ENCODE measurements at regions not wholly inside any gene's neighbourhood (a gene's known extent, or its start where the extent isn't known, plus 50 kb on each side); places are given as distances from the start of the nearest gene placed in this dataset.

- no peak overlapping the region for H3K27ac ChIP-seq (ENCODE audit: low read depth, low read length)
- no peaks in the 10 kb centered on the region for H3K9me3 ChIP-seq (ENCODE audit: low read length)
- ChIA-PET POLR2A (no interaction called here), CTCF (no interaction called here)
- H3K36me3 Mint-ChIP-seq, result no peaks in the 10 kb centered on the region
- H3K4me1 Mint-ChIP-seq, result no peaks in the 10 kb centered on the region
- no peaks in the 10 kb centered on the region for H3K27me3 ChIP-seq (ENCODE audit: insufficient read depth, low read length, poor library complexity, severe bottlenecking)
- no peaks in the 10 kb centered on the region for H3K36me3 ChIP-seq (ENCODE audit: insufficient read depth, low read length)
- H3K4me3 ChIP-seq (ENCODE audit: low read length), result no peak overlapping the region
- no peaks in the 10 kb centered on the region for H3K4me1 ChIP-seq (ENCODE audit: insufficient read depth, low read length)
- no peak overlapping the region for H3K27ac Mint-ChIP-seq
- no peak for DNase-seq
- peaks cover 0 to 3% of the 10 kb centered on the region in 2 donors for H3K27me3 Mint-ChIP-seq
- no peak overlapping the region for H3K4me3 Mint-ChIP-seq
- no peaks in the 10 kb centered on the region for H3K9me3 Mint-ChIP-seq
These were observed 132.6 kb downstream of the PWWP3B start for GRCh38 chrX:106300656-106301055.

GRCh38 chrX:106302304-106302703 lies 134.2 kb downstream of the PWWP3B start:
- Mint-ChIP-seq H3K4me3 (no peak overlapping the region), H3K27ac (no peak overlapping the region), H3K9me3 (no peaks in the 10 kb centered on the region), H3K4me1 (no peaks in the 10 kb centered on the region), H3K36me3 (no peaks in the 10 kb centered on the region), H3K27me3 (peaks cover 0 to 6% of the 10 kb centered on the region in 2 donors)
- DNase-seq, result no peak
- no peaks in the 10 kb centered on the region for H3K4me1 ChIP-seq (ENCODE audit: insufficient read depth, low read length)
- H3K36me3 ChIP-seq (ENCODE audit: insufficient read depth, low read length), result no peaks in the 10 kb centered on the region
- CTCF ChIA-PET, result no interaction called here
- no peaks in the 10 kb centered on the region for H3K27me3 ChIP-seq (ENCODE audit: insufficient read depth, low read length, poor library complexity, severe bottlenecking)
- H3K4me3 ChIP-seq (ENCODE audit: low read length), result no peak overlapping the region
- no peaks in the 10 kb centered on the region for H3K9me3 ChIP-seq (ENCODE audit: low read length)
- POLR2A ChIA-PET, result no interaction called here
- H3K27ac ChIP-seq (ENCODE audit: low read depth, low read length), result no peak overlapping the region

- DNase-seq, result no peak
- Histone ChIP-seq H3K4me3 (ENCODE audit: low read length) (no peak overlapping the region), H3K27ac (ENCODE audit: low read depth, low read length) (no peak overlapping the region), H3K27me3 (ENCODE audit: insufficient read depth, low read length, poor library complexity, severe bottlenecking) (no peaks in the 10 kb centered on the region), H3K36me3 (ENCODE audit: insufficient read depth, low read length) (no peaks in the 10 kb centered on the region), H3K9me3 (ENCODE audit: low read length) (no peaks in the 10 kb centered on the region), H3K4me1 (ENCODE audit: insufficient read depth, low read length) (no peaks in the 10 kb centered on the region)
- H3K27ac Mint-ChIP-seq, result no peak overlapping the region
- no peak overlapping the region for H3K4me3 Mint-ChIP-seq
- no peaks in the 10 kb centered on the region for H3K36me3 Mint-ChIP-seq
- no peaks in the 10 kb centered on the region for H3K4me1 Mint-ChIP-seq
- ChIA-PET CTCF (no interaction called here), POLR2A (no interaction called here)
- no peaks in the 10 kb centered on the region for H3K9me3 Mint-ChIP-seq
- peaks cover 0 to 6% of the 10 kb centered on the region in 2 donors for H3K27me3 Mint-ChIP-seq
These were observed 138.4 kb downstream of the PWWP3B start for GRCh38 chrX:106306391-106306947.

- Mint-ChIP-seq H3K27me3 (peaks cover 0 to 6% of the 10 kb centered on the region in 2 donors), H3K36me3 (no peaks in the 10 kb centered on the region), H3K9me3 (peaks cover 0 to 2% (median 0%) of the 10 kb centered on the region in 5 donors), H3K4me3 (no peak overlapping the region), H3K27ac (no peak overlapping the region), H3K4me1 (no peaks in the 10 kb centered on the region)
- ChIA-PET POLR2A (no interaction called here), CTCF (no interaction called here)
- Histone ChIP-seq H3K36me3 (ENCODE audit: insufficient read depth, low read length) (no peaks in the 10 kb centered on the region), H3K27ac (ENCODE audit: low read depth, low read length) (no peak overlapping the region), H3K27me3 (ENCODE audit: insufficient read depth, low read length, poor library complexity, severe bottlenecking) (no peaks in the 10 kb centered on the region), H3K4me3 (ENCODE audit: low read length) (no peak overlapping the region), H3K9me3 (ENCODE audit: low read length) (no peaks in the 10 kb centered on the region), H3K4me1 (ENCODE audit: insufficient read depth, low read length) (no peaks in the 10 kb centered on the region)
- DNase-seq, result no peak
These were observed 155.3 kb downstream of the PWWP3B start for GRCh38 chrX:106323357-106323756.

- no peaks in the 10 kb centered on the region for H3K9me3 ChIP-seq (ENCODE audit: low read length)
- Mint-ChIP-seq H3K36me3 (no peaks in the 10 kb centered on the region), H3K27ac (no peak overlapping the region), H3K4me3 (no peak overlapping the region), H3K9me3 (no peaks in the 10 kb centered on the region), H3K4me1 (no peaks in the 10 kb centered on the region), H3K27me3 (peaks cover 0 to 2% of the 10 kb centered on the region in 2 donors)
- H3K27me3 ChIP-seq (ENCODE audit: insufficient read depth, low read length, poor library complexity, severe bottlenecking), result no peaks in the 10 kb centered on the region
- CTCF ChIA-PET, result no interaction called here
- no peaks in the 10 kb centered on the region for H3K36me3 ChIP-seq (ENCODE audit: insufficient read depth, low read length)
- H3K4me3 ChIP-seq (ENCODE audit: low read length), result no peak overlapping the region
- H3K4me1 ChIP-seq (ENCODE audit: insufficient read depth, low read length), result no peaks in the 10 kb centered on the region
- no peak overlapping the region for H3K27ac ChIP-seq (ENCODE audit: low read depth, low read length)
- POLR2A ChIA-PET, result no interaction called here
- no peak for DNase-seq
These were observed 163.5 kb downstream of the PWWP3B start for GRCh38 chrX:106331606-106332005.

- CTCF ChIA-PET, result no interaction called here
- no peaks in the 10 kb centered on the region for H3K4me1 ChIP-seq (ENCODE audit: insufficient read depth, low read length)
- H3K27ac ChIP-seq (ENCODE audit: low read depth, low read length), result no peak overlapping the region
- no peaks in the 10 kb centered on the region for H3K4me1 Mint-ChIP-seq
- no peak overlapping the region for H3K4me3 ChIP-seq (ENCODE audit: low read length)
- peaks cover 0 to 2% (median 0%) of the 10 kb centered on the region in 5 donors for H3K9me3 Mint-ChIP-seq
- no peaks in the 10 kb centered on the region for H3K36me3 ChIP-seq (ENCODE audit: insufficient read depth, low read length)
- no peak overlapping the region for H3K27ac Mint-ChIP-seq
- POLR2A ChIA-PET, result no interaction called here
- no peaks in the 10 kb centered on the region for H3K9me3 ChIP-seq (ENCODE audit: low read length)
- no peaks in the 10 kb centered on the region for H3K36me3 Mint-ChIP-seq
- H3K4me3 Mint-ChIP-seq, result no peak overlapping the region
- no peak for DNase-seq
- H3K27me3 ChIP-seq (ENCODE audit: insufficient read depth, low read length, poor library complexity, severe bottlenecking), result no peaks in the 10 kb centered on the region
- peaks cover 0 to 1% of the 10 kb centered on the region in 2 donors for H3K27me3 Mint-ChIP-seq
These were observed 173.7 kb downstream of the PWWP3B start for GRCh38 chrX:106341823-106342222.

GRCh38 chrX:106356580-106356979 lies 188.5 kb downstream of the PWWP3B start:
- Histone ChIP-seq H3K27ac (ENCODE audit: low read depth, low read length) (no peak overlapping the region), H3K4me3 (ENCODE audit: low read length) (no peak overlapping the region), H3K9me3 (ENCODE audit: low read length) (no peaks in the 10 kb centered on the region), H3K4me1 (ENCODE audit: insufficient read depth, low read length) (no peaks in the 10 kb centered on the region), H3K36me3 (ENCODE audit: insufficient read depth, low read length) (no peaks in the 10 kb centered on the region), H3K27me3 (ENCODE audit: insufficient read depth, low read length, poor library complexity, severe bottlenecking) (no peaks in the 10 kb centered on the region)
- H3K4me3 Mint-ChIP-seq, result no peak overlapping the region
- H3K27ac Mint-ChIP-seq, result no peak overlapping the region
- peaks cover 0 to 1% of the 10 kb centered on the region in 2 donors for H3K27me3 Mint-ChIP-seq
- no peaks in the 10 kb centered on the region for H3K9me3 Mint-ChIP-seq
- ChIA-PET CTCF (no interaction called here), POLR2A (no interaction called here)
- no peaks in the 10 kb centered on the region for H3K4me1 Mint-ChIP-seq
- H3K36me3 Mint-ChIP-seq, result no peaks in the 10 kb centered on the region
- no peak for DNase-seq

GRCh38 chrX:106363214-106363613 lies 195.1 kb downstream of the PWWP3B start:
- H3K9me3 ChIP-seq (ENCODE audit: low read length), result no peaks in the 10 kb centered on the region
- no peak overlapping the region for H3K27ac ChIP-seq (ENCODE audit: low read depth, low read length)
- peaks cover 0 to 1% of the 10 kb centered on the region in 2 donors for H3K27me3 Mint-ChIP-seq
- POLR2A ChIA-PET, result no interaction called here
- no peaks in the 10 kb centered on the region for H3K27me3 ChIP-seq (ENCODE audit: insufficient read depth, low read length, poor library complexity, severe bottlenecking)
- no peak for DNase-seq
- no peaks in the 10 kb centered on the region for H3K36me3 ChIP-seq (ENCODE audit: insufficient read depth, low read length)
- H3K4me1 Mint-ChIP-seq, result no peaks in the 10 kb centered on the region
- CTCF ChIA-PET, result no interaction called here
- H3K27ac Mint-ChIP-seq, result no peak overlapping the region
- no peak overlapping the region for H3K4me3 Mint-ChIP-seq
- H3K9me3 Mint-ChIP-seq, result no peaks in the 10 kb centered on the region
- H3K36me3 Mint-ChIP-seq, result no peaks in the 10 kb centered on the region
- H3K4me1 ChIP-seq (ENCODE audit: insufficient read depth, low read length), result no peaks in the 10 kb centered on the region
- H3K4me3 ChIP-seq (ENCODE audit: low read length), result no peak overlapping the region

GRCh38 chrX:106378616-106379015 lies 210.5 kb downstream of the PWWP3B start:
- Histone ChIP-seq H3K4me1 (ENCODE audit: insufficient read depth, low read length) (no peaks in the 10 kb centered on the region), H3K27ac (ENCODE audit: low read depth, low read length) (no peak overlapping the region), H3K4me3 (ENCODE audit: low read length) (no peak overlapping the region), H3K27me3 (ENCODE audit: insufficient read depth, low read length, poor library complexity, severe bottlenecking) (no peaks in the 10 kb centered on the region), H3K36me3 (ENCODE audit: insufficient read depth, low read length) (no peaks in the 10 kb centered on the region), H3K9me3 (ENCODE audit: low read length) (no peaks in the 10 kb centered on the region)
- H3K4me1 Mint-ChIP-seq, result peaks cover 14 to 15% (median 14%) of the 10 kb centered on the region in 3 donors
- peak overlapping the region in 7 of 8 donors; percentile 13 to 95 (median 62) for H3K27ac Mint-ChIP-seq
- no peaks in the 10 kb centered on the region for H3K9me3 Mint-ChIP-seq
- H3K27me3 Mint-ChIP-seq, result no peaks in the 10 kb centered on the region
- H3K36me3 Mint-ChIP-seq, result no peaks in the 10 kb centered on the region
- CTCF ChIA-PET, result no interaction called here
- DNase-seq, result peak in 1 of 5 donors; percentile 3
- H3K4me3 Mint-ChIP-seq, result peak overlapping the region in 6 of 7 donors; percentile 38 to 82 (median 74)
- POLR2A ChIA-PET, result no interaction called here

Data from CD8-positive, alpha-beta memory T cell (primary cell).